ENCODE measurements at regions not wholly inside any gene's neighbourhood (a gene's known extent, or its start where the extent isn't known, plus 50 kb on each side); places are given as distances from the start of the nearest gene placed in this dataset.

DNA sequence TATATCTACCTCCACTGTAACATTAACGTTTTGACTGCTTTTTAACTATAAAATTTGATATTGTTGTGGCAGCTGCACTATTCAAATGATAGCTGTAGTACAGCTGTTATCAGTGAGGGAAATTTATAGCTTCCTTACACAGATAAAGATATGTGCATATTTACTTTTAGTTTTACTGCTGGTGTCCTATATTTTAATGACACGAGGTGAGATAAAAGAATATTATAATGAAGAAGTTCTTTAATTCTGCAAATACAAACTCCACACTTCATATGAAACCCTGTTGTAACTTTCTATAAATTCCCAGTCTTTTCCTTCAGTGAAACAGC, 427.8 kb upstream of the ZEB2 start:
- peaks cover 2% of the 10 kb centered on the region for H3K27me3 Mint-ChIP-seq
- no peaks in the 10 kb centered on the region for H3K4me1 Mint-ChIP-seq
- no peak overlapping the region for H3K27ac Mint-ChIP-seq
- CTCF ChIA-PET, result no interaction called here
- H3K36me3 Mint-ChIP-seq (ENCODE audit: low read depth), result no peaks in the 10 kb centered on the region
- H3K4me3 Mint-ChIP-seq, result no peak overlapping the region
- POLR2A ChIA-PET, result no interaction called here
- DNase-seq, result no peak
- no peaks in the 10 kb centered on the region for H3K9me3 Mint-ChIP-seq

GRCh38 chr2:144946263-144946662, 426.3 kb upstream of the ZEB2 start:
- Mint-ChIP-seq H3K27me3 (peaks cover 2% of the 10 kb centered on the region), H3K36me3 (ENCODE audit: low read depth) (no peaks in the 10 kb centered on the region), H3K4me3 (no peak overlapping the region), H3K27ac (no peak overlapping the region), H3K9me3 (no peaks in the 10 kb centered on the region), H3K4me1 (no peaks in the 10 kb centered on the region)
- ChIA-PET POLR2A (no interaction called here), CTCF (no interaction called here)
- DNase-seq, result no peak

DNA sequence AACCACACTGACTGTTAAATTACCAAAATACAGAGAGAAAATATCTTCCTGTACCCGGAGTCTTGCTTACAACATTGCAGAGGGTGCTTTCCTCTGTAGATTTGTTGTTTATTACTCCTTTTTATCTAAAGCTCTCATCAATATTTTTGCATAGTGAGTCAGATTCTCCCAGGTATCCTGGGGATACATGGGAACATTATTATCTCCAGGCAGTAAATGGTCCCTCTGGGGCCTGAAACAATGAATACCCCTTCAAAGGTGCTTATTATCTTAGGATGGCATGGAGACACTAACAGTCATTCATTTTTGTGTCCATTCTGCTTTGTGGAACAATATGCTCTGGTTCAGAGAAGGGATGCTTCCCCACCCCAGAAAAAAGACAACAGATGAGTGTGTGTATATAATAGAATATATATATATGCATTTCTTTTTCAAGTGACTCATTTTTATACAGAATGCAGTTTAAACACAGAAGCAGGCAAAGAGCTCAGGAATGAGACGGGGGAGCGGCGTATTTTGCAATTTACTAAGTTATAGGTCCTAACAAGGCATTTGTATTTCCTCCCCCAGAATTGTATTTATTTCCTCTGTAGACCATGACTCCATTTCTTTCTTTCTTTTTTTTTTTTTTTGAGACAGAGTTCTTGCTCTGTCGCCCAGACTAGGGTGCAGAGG, 424.8 kb upstream of the ZEB2 start:
- peaks cover 2% of the 10 kb centered on the region for H3K27me3 Mint-ChIP-seq
- ChIA-PET CTCF (interaction anchor here (0.7 kb wide), 1 partner anchor 1989 kb away, joined by 3 read pairs; no protein-coding TSS in a partner anchor), POLR2A (no interaction called here)
- H3K36me3 Mint-ChIP-seq (ENCODE audit: low read depth), result no peaks in the 10 kb centered on the region
- no peak overlapping the region for H3K27ac Mint-ChIP-seq
- no peaks in the 10 kb centered on the region for H3K4me1 Mint-ChIP-seq
- H3K9me3 Mint-ChIP-seq, result no peaks in the 10 kb centered on the region
- H3K4me3 Mint-ChIP-seq, result no peak overlapping the region
- no peak for DNase-seq

GRCh38 chr2:144943986-144944385, 424.1 kb upstream of the ZEB2 start:
- Mint-ChIP-seq H3K36me3 (ENCODE audit: low read depth) (no peaks in the 10 kb centered on the region), H3K27ac (no peak overlapping the region), H3K9me3 (no peaks in the 10 kb centered on the region), H3K4me1 (no peaks in the 10 kb centered on the region), H3K27me3 (peaks cover 2% of the 10 kb centered on the region), H3K4me3 (no peak overlapping the region)
- CTCF ChIA-PET, result no interaction called here
- no peak for DNase-seq
- POLR2A ChIA-PET, result no interaction called here

GRCh38 chr2:144943293-144943941, 423.5 kb upstream of the ZEB2 start:
- no peak overlapping the region for H3K4me3 Mint-ChIP-seq
- H3K36me3 Mint-ChIP-seq (ENCODE audit: low read depth), result no peaks in the 10 kb centered on the region
- H3K27ac Mint-ChIP-seq, result no peak overlapping the region
- ChIA-PET POLR2A (no interaction called here), CTCF (no interaction called here)
- DNase-seq, result no peak
- H3K27me3 Mint-ChIP-seq, result peaks cover 2% of the 10 kb centered on the region
- H3K9me3 Mint-ChIP-seq, result no peaks in the 10 kb centered on the region
- H3K4me1 Mint-ChIP-seq, result no peaks in the 10 kb centered on the region

DNA sequence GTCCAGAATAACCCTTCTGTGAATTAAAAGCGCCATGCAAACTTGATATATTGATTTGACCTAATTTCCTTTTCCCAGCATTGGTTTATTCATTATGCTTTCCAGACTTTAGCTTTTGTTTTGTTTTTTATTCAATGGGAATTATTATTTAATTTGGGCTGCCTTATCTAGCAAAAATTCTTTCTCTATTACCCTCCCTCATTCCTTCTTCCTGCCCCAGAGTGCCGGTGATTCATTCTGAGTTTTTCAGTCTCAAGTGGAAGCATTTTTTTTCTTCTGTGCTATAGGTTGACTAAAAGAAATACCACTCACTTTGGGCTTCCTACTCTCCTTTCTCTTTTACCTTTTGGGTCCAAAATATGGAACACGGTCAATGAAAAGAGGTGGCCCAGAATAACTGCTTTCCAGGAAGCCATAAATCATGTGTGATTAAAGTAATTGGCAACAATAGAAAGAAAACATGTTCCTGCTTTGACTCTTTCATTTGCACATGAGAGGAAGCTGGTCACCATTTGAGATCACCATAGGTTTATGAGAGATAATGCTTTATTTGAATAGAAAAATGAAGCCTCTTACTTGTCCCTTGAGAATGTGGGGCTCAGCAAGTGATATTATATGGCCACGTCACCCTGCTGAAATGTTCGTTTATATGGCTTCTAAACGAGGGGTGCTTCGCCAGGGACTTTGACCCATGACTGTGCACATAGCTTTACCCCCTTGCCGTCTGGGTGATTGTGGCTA, 422.8 kb upstream of the ZEB2 start:
- ChIA-PET CTCF (no interaction called here), POLR2A (no interaction called here)
- H3K27ac Mint-ChIP-seq, result no peak overlapping the region
- H3K9me3 Mint-ChIP-seq, result no peaks in the 10 kb centered on the region
- no peaks in the 10 kb centered on the region for H3K36me3 Mint-ChIP-seq (ENCODE audit: low read depth)
- DNase-seq, result no peak
- H3K27me3 Mint-ChIP-seq, result no peaks in the 10 kb centered on the region
- no peak overlapping the region for H3K4me3 Mint-ChIP-seq
- no peaks in the 10 kb centered on the region for H3K4me1 Mint-ChIP-seq

DNA sequence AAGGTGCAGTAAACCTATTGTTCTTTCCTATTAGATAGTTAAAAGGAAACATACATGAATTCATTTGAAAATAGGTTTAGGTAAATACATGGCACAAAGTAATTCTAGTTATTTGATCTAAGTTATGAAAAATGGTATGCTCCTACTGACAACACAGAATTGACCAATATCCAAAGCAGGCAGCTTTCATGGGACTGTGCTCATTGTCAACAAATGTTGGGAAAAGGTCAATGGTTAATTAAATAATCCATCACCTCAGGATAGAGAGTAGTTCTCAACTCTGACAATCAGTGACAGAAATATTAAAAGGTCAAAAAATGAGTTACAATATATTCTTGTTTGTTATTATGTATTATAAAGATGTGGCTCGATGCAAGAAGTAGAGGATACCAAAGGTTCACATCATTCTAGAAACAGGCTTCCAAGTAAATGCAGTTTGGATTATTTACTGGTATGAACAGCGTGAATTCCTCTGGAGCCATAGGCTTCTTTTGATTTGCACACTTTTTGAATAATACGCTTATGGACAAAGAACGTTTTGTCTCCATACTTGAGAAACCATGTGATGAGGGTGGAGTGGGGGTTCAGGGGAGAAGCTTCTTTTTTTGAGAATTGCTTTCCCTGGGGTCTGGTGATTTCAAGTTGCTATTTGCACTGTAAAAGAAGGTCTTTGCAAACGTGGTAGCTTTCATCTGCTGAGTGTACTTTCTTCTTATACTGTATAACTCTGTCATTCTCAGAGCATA, 422.0 kb upstream of the ZEB2 start:
- no peak for DNase-seq
- H3K4me1 Mint-ChIP-seq, result no peaks in the 10 kb centered on the region
- H3K27ac Mint-ChIP-seq, result no peak overlapping the region
- ChIA-PET CTCF (no interaction called here), POLR2A (no interaction called here)
- H3K9me3 Mint-ChIP-seq, result no peaks in the 10 kb centered on the region
- H3K27me3 Mint-ChIP-seq, result no peaks in the 10 kb centered on the region
- no peaks in the 10 kb centered on the region for H3K36me3 Mint-ChIP-seq (ENCODE audit: low read depth)
- no peak overlapping the region for H3K4me3 Mint-ChIP-seq

DNA sequence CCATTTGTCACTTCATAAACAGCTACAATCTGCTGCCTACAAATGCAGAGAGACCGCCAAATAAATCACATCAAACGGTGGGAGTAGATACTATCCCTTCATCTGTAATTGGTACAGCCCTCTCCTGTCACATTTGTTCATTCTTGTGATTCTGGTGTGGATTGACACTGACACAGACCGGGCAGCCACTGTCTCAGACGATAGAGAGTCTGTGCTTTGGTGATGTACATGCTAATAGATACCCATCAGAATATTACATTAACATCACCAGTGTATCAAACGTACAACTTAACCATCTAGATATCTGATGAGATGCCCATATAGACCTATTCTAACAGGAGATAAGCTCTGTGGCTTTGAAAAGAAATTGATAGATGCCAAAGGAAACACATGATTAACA, 419.7 kb upstream of the ZEB2 start:
- no peak for DNase-seq
- no peaks in the 10 kb centered on the region for H3K4me1 Mint-ChIP-seq
- H3K36me3 Mint-ChIP-seq (ENCODE audit: low read depth), result no peaks in the 10 kb centered on the region
- no peaks in the 10 kb centered on the region for H3K9me3 Mint-ChIP-seq
- ChIA-PET CTCF (no interaction called here), POLR2A (no interaction called here)
- H3K27me3 Mint-ChIP-seq, result no peaks in the 10 kb centered on the region
- no peak overlapping the region for H3K27ac Mint-ChIP-seq
- H3K4me3 Mint-ChIP-seq, result no peak overlapping the region

DNA sequence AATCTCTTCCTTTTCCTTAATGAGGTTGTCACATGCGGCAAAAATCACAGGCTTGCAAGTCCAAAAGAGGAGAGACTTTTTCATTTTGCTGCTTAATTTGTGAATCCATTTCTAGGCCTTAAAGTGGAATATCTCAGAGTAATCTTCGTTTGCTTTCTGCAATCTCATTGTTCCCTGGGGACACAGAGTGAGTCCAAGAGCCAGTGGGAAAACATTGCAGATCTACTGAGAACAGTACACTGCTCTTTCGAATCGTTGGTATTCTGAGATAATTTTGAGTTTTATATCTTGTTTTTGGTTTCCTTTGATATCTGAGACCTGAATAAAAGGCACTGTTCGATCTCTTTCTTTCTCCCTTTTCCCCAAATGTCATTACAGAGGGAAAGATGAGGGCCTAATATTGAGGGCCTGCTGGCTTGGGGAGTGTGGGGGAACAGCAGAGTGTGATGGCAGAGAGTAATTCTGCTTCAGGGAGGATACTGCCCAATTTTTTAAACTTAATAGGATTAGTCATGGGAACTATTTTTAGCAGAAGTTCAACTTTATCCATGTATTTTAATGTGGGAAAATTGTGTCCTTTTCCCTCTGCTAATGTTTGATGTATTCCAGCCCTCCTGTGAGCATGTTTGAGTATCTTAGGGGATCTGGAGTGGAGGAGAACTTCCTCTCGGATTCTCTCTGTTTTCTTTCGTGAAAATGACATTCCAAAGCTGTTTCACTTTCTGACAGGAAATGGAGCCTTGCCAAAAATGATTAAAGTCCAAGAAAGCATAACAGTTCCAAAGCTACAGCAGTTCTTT, 418.2 kb upstream of the ZEB2 start:
- no peaks in the 10 kb centered on the region for H3K27me3 Mint-ChIP-seq
- no peak overlapping the region for H3K4me3 Mint-ChIP-seq
- POLR2A ChIA-PET, result no interaction called here
- H3K27ac Mint-ChIP-seq, result no peak overlapping the region
- no peaks in the 10 kb centered on the region for H3K36me3 Mint-ChIP-seq (ENCODE audit: low read depth)
- CTCF ChIA-PET, result no interaction called here
- H3K9me3 Mint-ChIP-seq, result no peaks in the 10 kb centered on the region
- no peaks in the 10 kb centered on the region for H3K4me1 Mint-ChIP-seq
- DNase-seq, result no peak

DNA sequence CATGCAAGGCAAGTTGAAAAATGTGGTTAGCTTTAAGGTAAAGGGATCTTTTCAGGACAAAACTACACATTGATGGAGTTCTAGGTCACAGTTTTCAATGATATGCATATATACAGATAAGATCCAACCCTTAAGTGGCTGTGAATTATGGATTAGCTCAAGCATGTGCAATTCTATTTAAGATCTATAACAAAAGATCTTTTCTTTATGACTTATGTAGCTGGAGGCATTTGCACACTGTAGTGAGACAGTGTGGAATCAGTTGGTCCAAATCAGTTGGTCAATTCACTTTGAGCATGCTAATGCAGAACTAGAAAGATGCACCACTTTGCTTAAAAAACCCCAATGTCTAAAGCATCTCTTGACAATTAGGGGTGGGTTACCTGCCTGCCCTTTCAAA, 417.1 kb upstream of the ZEB2 start:
- H3K4me1 Mint-ChIP-seq, result no peaks in the 10 kb centered on the region
- H3K36me3 Mint-ChIP-seq (ENCODE audit: low read depth), result no peaks in the 10 kb centered on the region
- H3K9me3 Mint-ChIP-seq, result no peaks in the 10 kb centered on the region
- no peaks in the 10 kb centered on the region for H3K27me3 Mint-ChIP-seq
- ChIA-PET POLR2A (no interaction called here), CTCF (no interaction called here)
- no peak overlapping the region for H3K4me3 Mint-ChIP-seq
- no peak overlapping the region for H3K27ac Mint-ChIP-seq
- no peak for DNase-seq

DNA sequence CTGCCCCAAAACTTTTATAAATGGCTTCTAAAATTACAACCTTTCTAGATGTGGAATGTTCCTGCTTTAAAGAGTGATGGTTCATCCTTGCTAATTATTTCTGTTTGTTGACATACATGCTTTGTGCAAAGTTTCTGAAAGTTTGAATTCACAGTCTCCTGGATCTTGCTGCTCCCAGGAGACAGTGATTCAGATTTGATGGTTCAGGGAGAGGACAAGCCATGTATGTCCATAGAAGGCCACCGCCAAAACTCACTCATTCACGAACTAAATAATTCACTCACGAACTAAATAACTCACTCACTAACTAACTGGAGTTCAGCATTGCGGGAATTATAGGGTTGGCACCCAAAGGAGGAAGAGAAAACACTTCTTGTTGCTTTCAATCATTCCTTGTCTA, 416.5 kb upstream of the ZEB2 start:
- Mint-ChIP-seq H3K27ac (no peak overlapping the region), H3K4me1 (no peaks in the 10 kb centered on the region), H3K36me3 (ENCODE audit: low read depth) (no peaks in the 10 kb centered on the region), H3K9me3 (no peaks in the 10 kb centered on the region), H3K27me3 (no peaks in the 10 kb centered on the region), H3K4me3 (no peak overlapping the region)
- CTCF ChIA-PET, result no interaction called here
- POLR2A ChIA-PET, result no interaction called here
- no peak for DNase-seq

- DNase-seq, result no peak
- Mint-ChIP-seq H3K4me1 (no peaks in the 10 kb centered on the region), H3K4me3 (no peak overlapping the region), H3K36me3 (ENCODE audit: low read depth) (no peaks in the 10 kb centered on the region), H3K27me3 (no peaks in the 10 kb centered on the region), H3K27ac (no peak overlapping the region), H3K9me3 (no peaks in the 10 kb centered on the region)
- CTCF ChIA-PET, result no interaction called here
- POLR2A ChIA-PET, result no interaction called here
These were observed 415.8 kb upstream of the ZEB2 start for GRCh38 chr2:144935736-144936135.

DNA sequence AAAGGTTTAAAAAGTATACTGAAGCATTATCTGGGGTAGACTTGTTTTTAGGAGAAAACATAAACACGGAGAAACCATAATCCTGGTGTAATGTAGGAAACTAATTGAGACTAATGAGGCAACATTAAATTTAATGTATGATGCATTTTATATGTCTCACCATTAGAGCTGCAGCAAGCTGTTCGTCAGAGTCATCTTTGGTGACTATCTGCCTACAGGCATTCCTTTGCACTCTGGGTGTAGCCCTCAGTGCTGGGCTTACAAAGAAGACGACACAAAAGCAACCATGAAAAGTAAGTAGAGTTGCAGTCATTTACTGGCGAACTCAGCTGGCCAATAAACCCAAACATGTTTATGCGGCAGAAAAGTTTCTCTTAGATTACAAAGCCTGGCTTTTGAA, 415.3 kb upstream of the ZEB2 start:
- no peaks in the 10 kb centered on the region for H3K36me3 Mint-ChIP-seq (ENCODE audit: low read depth)
- H3K27me3 Mint-ChIP-seq, result no peaks in the 10 kb centered on the region
- POLR2A ChIA-PET, result no interaction called here
- no peak overlapping the region for H3K4me3 Mint-ChIP-seq
- H3K4me1 Mint-ChIP-seq, result no peaks in the 10 kb centered on the region
- CTCF ChIA-PET, result no interaction called here
- DNase-seq, result no peak
- H3K27ac Mint-ChIP-seq, result no peak overlapping the region
- H3K9me3 Mint-ChIP-seq, result no peaks in the 10 kb centered on the region
